GM18502 (cell line): ENCODE measurements at regions not wholly inside any gene's neighbourhood (a gene's known extent, or its start where the extent isn't known, plus 50 kb on each side); places are given as distances from the start of the nearest gene placed in this dataset.

ENCODE experiments used
- ATAC-seq: cut with Tn5 transposase; IDR thresholded peaks from one replicate; pipeline ENCODE4 v1.9.1; 2021; ENCODE audit warnings: mild to moderate bottlenecking; ENCODE audit not compliant: unreplicated experiment, poor library complexity

DNA sequence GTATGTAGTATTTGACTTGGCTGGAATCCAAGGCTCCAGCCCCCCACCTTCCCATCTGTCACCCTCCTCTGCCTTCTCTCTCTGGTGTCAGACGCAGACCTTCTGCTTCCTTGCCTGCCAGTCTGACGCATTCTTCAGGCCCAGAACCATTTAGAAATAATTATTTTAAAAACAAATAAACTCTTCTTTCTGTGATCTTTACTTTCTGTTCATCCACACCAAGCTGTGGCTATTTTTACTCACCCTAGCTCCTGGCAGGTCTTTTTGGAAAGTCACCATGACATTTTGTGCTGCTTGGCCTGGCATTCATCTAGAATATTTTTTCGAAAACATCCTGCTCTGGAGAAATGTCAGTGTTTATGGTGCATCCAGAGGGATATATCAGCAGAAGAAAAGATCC, 330.7 kb upstream of the ASIC2 start:
- no peak for ATAC-seq

DNA sequence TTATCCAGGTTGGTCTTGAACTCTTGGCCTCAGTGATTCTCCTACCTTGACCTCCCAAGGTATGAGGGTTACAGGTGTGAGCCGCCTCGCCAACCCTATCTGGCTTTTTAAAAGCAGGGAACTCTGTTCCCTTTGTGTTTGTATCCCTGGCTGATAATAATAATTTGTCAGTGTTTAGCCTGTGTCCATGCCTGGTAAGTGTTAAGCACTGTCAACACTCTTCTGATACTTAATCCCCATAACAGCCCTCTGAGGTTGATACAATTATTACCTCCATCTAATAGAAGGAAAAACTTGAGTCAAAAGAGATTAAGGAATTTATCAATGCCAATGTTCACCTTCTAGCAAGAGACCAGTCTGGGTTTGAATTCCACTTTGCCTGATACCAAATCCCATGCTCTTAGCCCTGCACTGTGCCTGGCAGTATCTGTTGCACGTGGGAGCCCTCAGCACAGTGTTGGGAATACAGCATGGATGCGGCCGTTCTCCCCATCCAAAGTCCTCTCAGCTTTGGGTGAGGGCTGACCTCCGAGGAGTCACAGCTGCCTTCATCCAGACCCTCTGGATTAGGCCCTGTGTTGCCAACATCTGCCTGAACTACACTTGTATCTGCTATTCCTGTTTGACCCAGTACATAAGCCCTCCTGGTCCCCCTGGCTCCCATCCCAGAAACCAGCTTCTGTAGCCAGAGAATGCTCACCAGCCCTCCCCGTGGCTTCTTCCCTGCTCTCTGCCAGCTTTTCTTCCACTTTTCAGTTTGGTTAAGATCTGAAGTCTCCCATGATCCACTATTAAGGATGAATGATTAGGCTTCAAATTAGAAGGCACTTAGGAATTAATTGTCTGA, 335.6 kb upstream of the ASIC2 start:
- ATAC-seq: no peak

DNA sequence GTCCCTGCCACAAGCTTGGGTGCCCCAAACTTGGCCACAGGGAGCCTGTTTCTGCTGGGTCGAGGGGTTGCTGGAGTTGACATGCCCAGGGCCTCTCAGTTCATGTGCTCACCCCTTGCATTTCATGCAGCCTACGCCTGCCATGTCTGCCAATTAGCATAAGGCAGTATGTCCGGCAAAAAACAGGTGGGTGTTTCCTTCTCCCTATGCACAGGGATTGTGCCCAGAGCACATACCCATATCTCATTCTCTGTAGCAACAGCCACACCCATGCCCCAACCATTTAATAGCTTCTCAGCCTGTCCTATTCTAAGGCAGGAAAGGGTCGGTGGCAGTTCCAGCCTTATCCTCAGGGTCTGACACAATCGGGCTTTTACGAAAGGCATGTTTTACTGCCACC, 340.4 kb upstream of the ASIC2 start:
- no peak for ATAC-seq

DNA sequence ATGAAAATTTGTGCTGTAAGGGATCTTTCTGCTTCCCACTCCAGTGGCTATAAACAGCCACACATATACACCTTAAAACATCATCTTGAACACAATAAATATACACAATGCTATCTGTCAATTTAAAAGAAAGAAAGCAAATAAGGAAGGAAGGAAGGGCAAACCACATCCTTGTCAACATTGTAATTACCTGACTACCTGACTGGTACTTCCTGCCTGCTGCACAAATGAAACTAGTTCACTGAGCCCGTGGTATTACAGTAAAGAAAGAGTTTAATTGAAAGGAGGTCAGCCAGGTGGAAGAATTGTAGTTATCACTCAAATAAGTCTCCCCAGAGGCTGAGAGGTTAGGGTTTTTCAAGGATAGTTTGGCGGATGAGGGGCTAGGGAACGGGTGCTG, 344.4 kb upstream of the ASIC2 start:
- no peak for ATAC-seq

DNA sequence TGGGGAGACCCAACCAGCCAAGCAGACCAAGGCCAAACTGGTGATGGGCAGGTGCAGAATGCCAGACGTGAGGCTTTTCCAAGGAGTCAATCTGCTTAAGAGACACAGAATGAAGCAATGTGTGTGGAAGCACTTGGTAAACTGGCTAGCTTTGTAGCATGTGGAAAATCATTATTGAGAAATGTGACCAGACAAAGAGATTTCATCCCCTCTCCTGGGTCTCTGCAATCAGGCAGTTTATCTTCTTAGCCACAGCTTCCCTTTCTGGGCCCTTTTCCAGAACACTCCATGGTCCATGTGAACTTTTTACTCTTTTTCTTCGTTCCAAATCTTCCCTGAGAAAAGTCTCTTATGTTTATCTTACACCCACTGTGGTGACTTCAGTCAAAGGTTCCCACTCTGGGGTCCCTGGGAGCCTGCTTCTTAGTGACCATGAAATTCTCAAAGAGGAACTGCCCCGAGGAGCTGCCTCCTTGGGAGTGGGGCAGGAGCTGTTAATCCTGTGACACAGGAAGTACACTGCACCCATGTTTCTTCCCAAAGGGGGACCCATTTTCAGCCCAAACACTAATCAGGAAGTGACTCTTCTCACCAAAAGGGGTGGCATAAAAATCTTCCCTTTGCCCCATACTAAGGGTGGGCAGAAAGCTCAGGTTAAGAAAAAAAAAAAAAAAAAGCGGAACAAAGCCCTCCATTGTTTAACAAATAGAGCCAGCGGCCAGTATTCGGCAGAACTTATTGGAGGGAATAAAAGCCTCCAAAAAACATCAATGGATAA, 346.2 kb upstream of the ASIC2 start:
- ATAC-seq: no peak

DNA sequence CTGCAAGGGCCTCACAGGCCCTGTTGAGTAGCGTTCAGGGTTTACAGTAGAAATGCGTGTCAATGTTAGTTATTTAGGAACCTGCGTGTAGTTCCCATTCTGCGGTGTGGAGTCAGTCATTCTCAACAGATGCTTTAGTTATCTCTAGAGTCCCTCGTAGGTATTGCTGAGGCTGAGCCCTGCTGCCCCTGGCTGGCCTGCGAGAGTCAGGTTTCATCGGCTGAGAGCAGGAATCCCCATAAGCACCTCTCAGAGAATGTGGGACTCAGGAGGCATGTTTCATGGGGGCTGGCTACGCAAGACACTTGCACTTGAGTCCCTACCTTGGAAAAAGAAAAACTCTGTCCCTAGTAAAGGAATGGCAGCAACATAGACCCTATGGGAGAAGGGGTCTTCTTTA, 347.5 kb upstream of the ASIC2 start:
- ATAC-seq: no peak

DNA sequence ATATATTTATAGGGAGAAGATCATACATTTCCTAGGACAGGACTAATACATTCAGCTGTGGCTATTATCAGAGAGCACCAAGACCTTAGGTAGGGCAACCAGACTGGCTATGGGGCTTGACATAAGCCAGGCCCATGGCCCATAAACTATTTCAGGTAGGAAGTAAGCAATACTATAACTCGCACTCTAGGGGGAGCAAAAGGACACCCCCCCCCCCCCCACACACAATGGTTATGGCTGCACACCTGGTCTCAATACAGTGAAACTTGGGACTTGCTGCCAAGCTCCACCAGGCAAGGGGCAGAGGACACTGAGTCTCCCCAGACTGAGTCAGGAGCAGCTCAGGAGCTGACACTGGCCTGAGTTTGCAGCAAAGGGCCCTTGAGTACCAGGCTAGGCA, 348.9 kb upstream of the ASIC2 start:
- no peak for ATAC-seq

DNA sequence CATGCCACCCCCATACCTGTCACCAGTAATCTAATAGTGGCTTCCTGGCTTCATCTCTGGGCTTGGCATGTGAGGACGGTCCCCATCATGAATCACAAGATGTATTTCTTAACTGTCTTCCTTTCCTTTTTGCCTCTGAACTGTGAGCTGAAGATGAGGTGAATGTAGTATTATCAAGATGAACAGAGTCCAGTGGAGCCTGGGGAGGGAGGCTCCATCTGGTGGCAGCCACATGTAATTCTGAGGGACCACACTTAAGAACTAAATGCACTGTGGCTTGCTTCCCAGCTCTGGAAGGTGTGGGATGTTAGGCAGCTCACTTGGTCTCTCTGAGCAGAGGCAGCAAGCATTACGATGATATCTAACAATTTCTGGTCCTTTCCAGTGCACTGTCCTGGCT, 354.9 kb upstream of the ASIC2 start:
- ATAC-seq: no peak

DNA sequence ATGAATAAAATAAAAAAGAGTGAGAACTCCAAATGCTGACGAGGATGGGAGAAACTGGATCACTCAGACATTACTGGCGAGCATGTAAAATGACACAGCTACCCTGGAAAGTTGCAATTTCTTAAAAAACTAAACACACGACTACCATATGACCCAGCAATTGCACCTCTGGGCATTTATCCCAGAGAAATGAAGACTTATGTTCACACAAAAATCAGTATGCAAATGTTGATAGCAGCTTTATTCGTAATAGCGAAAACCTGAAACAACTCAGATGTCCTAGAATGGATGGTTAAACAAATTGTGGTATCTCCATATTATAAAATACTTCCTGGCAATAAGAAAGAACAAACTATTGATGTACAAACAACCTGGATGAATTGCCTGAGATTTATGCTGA, 357.2 kb upstream of the ASIC2 start:
- no peak for ATAC-seq

DNA sequence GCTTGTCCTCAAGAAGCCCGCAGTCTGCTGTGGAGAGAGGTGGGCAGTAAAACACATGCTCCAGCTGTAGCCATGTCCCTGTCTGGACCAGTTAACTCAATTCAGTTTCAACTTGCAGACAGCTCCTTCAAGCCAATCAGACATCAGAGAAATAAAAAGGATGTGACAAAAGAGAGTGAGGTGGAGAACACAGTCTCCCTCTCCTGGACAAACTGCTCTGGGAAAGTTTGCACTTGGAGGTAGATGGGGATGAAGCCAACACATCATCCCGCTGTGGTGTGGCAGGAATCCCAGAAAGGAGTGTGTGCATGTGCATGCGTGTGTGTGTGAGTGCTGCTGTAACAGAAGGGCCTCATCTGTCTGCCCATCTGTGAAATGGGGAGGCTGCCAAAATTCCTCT, 358.6 kb upstream of the ASIC2 start:
- ATAC-seq: no peak

DNA sequence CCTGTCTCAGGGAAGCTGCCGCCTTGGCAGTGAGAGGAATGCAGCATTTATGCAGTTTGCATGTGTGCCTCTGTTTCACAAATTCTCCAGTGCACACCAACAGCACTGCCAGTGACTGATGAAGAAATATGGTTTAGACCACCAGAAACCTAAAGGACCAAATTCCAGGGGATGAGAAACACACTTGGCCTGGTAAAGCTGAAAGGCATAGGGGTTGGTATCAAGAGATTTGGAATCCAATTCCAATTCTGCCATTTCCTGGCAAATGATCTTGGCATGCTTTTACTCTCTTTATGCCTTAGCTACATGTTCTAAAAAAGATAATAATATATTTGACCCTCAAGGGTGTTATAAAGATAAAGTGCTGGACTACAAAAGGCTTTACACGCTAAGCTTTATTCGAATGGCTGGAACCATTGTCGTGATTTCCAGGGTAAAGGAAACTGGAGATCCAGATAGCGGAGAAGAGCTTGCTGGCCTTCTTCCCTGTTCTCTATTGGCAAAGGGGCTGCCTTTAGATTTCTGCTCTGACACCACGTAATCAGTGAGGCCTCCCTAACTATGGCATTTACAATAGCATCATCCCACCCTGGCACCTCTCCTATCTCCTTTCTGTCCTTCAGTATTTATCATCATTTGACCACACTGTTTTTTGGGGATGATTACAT, 359.8 kb upstream of the ASIC2 start:
- ATAC-seq: no peak

DNA sequence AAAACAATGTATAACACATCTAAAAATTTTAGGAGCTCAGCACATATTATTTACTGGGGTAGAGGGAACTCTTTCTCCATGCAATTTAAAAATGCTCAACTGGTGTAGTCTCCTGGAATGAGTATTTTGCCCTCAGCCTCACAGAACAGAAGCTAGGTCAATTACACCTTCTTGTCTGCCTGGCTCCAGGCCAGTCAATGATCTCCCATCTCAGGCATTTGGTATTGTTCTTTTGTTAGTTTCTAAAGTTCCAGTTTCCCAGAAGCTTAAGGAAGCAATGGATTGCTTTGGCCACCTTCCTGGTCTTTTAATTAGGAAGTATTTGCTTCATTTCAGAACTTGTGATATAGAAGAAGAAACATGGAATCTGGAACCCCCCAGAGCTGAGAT, 360.3 kb upstream of the ASIC2 start:
- no peak for ATAC-seq

DNA sequence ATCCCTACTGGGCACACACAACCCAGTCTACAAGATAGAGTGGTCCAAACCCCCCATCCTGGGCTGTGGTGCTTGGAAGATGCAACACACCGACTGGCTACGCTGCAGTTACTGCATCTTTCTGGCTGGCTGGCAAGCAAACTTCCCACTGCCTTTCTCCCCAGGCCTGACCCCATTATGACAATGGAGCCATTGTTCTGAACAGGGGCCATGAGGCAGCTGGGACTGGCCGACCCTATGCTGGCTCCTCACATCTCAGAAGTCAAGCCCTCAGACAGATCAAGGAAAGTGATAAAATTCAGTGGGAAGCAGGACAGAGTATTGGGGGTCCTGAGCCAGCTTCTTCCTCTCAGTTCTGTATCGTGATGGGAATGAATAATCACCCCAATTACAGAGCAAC, 364.1 kb upstream of the ASIC2 start:
- ATAC-seq: no peak

DNA sequence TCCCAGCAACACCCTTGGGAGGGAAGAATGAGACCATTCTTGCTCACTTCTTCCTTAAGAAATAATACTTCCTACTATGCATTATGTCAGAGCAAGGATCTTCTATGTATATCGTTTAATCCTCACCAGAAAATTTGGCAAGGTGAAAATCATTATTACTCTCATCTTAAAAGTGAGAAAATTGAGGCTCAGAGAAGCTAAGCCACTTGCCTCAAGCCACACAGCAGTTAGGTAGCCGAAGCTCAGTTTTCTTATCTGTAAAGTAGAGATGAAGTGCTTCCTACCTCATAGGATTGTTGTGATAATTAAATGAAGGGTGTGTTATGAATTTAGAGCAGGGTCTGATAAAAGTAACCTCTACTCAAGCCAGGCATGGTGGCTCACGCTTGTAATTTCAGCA, 368.9 kb upstream of the ASIC2 start:
- ATAC-seq: no peak

DNA sequence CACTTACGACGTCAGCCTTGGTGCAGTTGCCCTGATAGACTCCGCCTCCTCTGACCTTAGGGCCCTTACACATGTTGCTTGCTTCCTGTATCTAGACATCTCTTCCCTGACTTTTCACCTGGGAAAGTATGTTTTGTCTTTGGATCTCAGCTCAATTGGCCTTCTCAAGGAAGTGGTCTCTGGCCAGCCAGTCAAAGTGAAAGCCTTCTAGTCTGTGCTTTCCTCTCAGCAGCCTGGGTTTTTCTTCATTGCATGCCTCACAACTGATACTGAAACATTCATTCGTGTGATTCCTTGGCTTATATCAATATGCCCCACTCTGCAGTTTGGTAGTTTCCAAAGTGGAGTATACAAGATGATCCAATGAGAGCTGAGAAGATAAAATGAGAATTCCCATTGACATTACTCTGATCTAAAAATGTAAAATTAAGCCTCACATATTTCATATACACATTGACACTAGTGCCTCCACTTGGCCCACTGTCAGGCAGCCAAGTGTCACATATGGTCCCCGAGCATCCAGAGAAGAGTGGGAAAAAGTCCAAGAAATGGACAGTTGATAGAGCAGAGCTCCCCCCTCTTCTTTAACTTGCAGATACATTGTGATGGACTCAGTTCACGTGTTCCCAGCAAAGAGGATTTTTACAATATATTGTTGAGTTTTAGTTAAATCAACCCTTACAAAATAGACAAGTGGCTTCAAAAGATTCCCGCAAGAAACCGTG, 371.2 kb upstream of the ASIC2 start:
- ATAC-seq: no peak

DNA sequence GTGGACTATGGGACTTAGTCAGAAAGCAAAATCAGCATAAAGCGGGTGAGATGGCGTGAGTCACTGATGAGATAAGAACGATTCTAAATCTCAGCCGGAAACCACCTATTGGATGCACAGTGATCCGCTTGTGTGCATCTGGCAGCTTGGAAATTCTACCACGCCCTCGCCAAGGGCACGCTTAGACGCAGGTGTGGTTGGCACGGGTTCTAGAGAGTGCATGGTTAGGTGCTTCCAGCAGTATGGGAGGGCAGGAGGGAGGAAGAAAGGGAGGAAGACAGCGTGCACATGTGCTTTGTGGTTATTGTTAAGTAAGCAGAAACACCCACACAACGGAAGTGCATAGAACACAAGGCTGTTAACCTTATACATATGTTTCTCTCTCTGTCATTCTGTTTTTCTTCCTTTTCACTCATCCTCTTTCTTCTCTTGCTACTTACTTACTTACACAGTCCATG, 374.0 kb upstream of the ASIC2 start:
- peak; percentile 65 for ATAC-seq

DNA sequence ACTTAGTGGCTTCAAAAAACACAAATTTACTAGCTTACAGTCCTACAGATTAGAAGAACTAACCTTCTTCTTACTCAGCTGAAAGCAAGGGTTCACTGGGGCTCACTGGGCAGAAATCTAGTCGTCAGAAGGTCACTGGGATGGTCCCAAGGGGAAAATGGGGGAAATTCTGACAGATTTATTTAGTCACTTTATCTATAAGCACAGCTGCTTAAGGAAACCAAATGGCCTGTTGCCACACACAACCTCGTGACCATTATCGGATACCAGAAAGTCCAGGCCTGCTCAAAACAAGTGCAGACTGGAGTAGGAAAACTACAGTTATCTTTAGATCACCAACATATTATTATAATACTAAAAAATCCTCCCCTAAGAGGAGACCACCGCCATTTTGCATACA, 374.6 kb upstream of the ASIC2 start:
- peak; percentile 26 for ATAC-seq

DNA sequence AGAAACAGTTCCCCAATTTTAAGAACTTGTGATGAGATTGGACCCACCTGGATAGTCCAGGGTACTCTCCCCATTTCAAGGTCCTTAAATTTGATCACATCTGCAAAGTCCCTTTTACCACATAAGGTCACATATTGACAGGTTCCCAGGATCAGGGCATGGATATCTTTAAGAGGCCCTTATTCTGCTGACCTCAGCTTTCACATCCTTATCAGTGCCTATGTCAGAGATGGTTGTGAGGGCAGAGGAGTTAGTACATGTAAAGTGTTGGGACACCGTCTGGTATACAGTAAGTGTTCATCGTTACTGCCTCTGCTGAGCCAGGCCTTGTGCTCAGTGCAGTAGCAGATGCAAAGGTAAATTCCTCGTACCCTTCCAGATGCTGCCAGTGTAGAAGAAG, 375.4 kb upstream of the ASIC2 start:
- no peak for ATAC-seq

DNA sequence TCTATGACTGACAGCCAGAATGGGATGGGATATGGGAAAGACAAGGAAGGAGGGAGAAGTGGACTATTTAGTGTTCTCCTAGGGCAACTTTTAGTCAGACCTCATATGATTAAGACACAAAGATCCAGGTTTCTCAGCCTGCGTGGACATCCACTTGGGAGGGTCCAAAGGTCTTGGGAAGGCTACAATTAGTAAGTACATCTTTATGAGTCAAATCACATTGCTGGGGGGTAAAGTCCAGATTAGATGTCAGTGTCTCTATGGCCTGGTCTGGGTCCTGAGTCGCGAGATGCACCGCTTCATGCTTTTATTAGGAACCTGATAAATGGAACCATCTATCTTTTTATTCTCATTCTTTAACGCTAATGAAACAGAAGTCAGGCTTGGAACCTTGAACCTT, 378.4 kb upstream of the ASIC2 start:
- ATAC-seq: no peak

DNA sequence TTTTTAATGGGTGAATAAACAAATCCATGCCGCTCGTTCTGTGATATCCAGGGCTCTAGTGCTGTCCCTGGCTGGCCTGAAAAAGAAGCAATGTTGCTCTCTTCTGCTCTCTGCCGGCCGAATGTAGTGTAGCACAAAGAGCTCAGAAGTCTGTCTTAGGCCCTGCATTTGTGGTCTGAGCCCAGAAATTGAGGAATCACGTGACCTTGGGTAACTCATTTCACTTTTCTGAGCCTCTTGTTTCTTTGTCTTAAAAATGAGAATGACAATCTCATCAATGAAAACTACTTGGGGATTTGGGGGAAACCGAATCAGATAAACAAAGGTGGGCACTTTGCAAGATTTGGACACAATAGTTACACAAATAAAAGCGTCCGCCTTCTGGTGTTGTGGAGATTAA, 381.6 kb upstream of the ASIC2 start:
- ATAC-seq: peak; percentile 50

DNA sequence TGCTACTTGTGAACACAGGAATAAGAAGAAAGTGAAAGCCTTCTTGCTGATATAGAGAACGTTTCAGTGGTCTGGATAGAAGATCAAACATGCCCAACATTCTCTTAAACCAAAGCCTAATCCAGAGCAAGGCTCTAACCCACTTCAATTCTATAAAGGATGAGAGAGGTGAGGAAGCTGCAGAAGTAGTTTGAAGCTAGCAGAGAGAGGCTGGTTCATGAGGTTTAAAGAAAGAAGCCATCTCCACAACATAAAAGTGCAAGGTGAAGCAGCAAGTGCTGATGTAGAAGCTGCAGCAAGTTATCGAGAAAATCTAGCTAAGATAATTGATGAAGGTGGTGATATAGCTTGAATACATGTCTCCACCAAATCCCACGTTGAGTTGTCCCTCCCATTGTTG, 383.3 kb upstream of the ASIC2 start:
- no peak for ATAC-seq
